Endothelial cell of hepatic sinusoid (primary cell): ENCODE measurements at regions not wholly inside any gene's neighbourhood (a gene's known extent, or its start where the extent isn't known, plus 50 kb on each side); places are given as distances from the start of the nearest gene placed in this dataset.
"Not testable (repeated sequence)": the region's sequence is repeated elsewhere in the genome, so short reads cannot be mapped to it uniquely, and the experiment has no call there.

Experiments used
- in situ Hi-C: cut with HindIII; loops from 2 replicates; pipeline ENCODE4 v1.10.0; 2017; ENCODE audit warnings: low sequenced_read_pairs

DNA sequence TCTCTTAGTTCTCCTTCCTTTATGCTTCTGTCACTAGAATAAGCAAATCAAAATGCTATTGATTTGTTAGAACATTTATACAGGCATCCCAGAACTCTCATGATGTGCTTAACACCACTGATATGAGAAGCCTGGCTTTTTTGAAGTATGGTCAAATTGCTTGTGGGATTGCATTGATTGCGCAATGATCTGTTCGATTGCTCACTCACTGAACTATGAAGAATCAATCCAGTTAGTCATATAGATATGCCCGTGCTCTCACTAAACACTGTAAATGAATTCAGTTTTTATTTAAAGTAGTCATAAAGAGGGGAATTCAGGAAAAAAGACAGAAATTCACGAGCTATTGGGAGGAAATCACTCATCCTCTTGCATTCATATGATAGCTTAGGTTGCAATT lies 1237.8 kb downstream of the SUCLG1 start:
- in situ Hi-C loops = no loop called here

DNA sequence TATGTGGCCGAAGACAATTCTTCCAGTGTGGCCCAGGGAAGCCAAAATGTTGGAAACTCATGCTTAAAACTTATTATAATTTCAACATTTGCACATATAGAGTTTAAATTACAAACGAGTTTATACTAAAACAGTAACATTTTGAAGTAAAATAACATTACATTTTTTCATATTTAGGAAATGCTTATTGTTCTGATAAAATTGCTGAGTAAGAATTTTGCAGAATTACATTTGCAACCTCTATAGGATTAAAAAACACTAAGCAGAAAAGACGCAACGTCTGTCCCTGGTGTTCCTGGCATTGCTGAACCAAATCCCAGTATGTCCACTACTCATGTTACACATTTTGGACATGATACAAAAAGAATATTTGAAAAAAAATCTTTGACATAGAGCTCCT lies 1241.2 kb downstream of the SUCLG1 start:
- in situ Hi-C loops = no loop called here

DNA sequence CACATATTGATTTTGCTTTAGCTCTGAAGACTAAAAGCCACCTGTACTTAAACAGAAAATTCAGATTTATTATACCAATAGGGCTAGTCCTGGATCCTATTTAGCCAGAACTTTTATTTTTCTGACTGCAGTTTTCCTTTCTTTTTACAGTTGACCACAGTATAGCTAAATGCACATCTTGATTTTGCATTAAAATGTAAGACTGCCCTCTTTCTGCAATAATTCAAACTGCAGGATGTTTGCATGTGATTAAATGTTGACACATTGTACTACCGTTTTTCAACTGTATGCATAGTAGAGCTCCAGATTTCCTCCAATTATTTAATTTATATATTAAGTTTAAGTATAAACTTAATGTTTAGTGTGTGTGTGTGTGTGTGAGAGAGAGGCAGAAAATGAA lies 1262.9 kb downstream of the SUCLG1 start:
- in situ Hi-C loops = no loop called here

DNA sequence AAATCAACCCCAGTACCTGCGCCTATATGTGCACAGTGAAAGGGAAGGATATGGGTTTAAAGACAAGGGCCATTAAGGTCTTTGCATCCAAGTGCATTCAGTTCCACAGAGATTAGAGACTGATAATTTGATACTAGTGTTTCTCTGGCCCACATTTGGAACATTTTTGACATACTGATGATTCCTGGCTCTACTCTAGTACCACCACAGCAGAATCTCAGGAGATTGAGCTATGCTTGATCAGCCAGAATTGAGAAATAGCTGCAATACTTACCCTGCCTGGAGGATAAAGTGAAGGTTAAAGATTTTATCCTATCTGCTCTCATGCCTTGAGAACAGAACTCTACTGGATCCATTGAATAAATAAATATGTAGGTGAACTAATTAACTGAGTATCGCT lies 1267.8 kb downstream of the SUCLG1 start:
- in situ Hi-C loops = no loop called here

DNA sequence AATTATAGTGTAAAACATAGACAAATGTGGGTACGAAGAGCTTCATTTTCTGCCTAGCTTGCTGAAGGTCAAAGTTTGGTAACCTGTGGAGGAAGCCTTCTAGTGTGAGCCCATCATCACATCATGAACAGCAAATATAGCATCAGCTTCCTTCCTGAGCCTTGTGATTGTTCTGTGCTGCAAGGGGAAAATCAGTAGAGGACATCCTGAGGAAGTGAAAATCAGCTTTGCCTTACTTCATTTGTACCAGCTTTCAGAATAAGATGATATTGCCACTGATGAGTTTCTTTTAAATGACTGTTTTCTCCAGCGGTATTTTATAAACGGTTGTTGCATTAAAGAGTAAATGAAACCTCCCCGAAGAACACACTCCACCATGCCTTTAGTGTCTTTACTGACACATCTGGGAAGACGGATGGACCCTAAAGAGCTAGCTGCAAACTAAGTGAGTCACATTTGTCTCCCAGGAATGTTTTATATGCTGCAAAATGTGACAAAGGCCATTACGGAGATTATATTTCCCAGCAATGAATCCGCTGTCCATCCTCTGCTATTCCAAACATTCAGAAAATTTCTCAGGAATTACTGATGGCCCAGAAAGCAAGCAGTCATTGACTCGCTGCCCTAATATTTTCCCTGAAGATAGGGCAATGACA lies 1272.8 kb downstream of the SUCLG1 start:
- in situ Hi-C loops = no loop called here

DNA sequence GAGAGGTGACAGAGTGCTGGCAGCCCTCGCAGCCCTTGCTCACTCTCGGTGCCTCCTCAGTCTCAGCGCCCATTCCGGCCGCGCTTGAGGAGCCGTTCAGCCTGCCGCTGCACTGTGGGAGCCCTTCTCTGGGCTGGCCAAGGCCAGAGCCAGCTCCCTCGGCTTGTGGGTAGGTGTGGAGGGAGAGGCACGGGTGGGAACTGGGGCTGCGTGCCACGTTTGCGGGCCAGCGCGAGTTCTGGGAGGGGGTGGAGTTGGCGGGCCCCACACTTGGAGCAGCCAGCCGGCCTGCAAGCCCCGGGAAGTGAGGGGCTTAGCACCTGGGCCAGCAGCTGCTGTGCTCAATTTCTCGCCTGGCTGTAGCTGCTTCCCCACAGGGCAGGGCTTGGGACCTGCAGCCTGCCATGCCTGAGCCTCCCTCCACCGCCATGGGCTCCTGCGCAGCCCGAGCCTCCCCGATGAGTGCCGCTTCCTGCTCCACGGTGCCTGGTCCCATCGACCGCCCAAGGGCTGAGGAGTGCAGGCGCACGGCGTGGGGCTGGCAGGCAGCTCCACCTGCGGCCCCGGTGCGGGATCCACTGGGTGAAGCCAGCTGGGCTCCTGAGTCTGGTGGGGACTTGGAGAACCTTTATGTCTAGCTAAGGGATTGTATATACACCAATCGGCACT lies 1278.1 kb downstream of the SUCLG1 start:
- in situ Hi-C loops = not testable (repeated sequence)

DNA sequence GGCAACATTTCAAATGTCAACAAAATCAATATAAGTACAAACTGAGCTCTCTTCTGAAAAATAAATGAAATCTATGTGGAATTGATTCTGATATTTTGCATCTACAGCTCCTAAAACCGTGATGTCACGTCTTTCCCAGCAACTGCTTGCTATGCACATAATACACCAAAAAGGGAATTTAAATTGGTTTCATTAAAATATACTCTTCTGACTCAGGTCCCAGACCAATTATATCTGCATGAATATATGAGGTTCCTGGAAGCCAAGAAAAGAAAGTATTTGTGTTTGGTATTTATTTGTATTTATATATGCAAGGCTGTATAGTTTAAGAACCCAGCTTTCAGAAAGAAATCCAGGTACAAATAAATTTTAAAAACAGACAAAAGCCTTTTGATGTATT lies 1282.5 kb downstream of the SUCLG1 start:
- in situ Hi-C loops = no loop called here

DNA sequence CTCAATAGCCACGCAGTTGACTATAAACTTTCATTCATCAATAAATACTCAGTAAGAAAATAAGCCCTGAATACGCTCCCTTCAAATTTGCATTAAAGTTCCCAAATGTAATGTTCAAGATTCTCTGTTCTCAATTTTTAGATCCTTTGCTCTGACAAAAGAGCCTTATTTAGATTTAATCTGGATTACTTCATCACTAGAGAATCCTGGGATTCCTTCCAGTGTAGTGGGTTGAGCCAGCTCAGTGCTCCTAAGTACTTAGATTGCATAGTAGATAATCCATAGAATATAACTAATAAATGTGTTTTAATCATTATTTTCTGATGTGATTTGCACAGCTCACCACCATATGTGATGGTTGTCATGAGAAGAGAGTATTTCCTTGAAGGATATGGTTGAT lies 1286.2 kb downstream of the SUCLG1 start:
- in situ Hi-C loops = no loop called here

DNA sequence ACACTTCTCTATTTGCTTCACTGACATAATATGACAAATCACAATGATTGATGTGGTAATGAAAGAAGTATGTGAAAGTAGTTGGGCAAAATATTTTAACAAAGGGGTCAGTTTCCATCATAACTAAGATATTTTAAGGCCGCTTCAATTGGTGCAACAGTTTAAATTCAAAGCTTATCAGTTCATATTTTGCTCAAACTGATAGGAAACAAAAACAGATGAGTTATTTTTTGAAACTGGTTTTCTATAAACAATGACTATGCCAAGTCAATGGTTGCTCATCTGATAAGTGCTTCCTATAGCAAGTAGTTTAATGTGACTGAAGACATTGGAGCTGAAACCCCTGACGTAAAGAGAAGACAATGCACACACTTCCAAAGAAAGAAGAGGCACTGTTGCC lies 1290.7 kb downstream of the SUCLG1 start:
- in situ Hi-C loops = no loop called here

DNA sequence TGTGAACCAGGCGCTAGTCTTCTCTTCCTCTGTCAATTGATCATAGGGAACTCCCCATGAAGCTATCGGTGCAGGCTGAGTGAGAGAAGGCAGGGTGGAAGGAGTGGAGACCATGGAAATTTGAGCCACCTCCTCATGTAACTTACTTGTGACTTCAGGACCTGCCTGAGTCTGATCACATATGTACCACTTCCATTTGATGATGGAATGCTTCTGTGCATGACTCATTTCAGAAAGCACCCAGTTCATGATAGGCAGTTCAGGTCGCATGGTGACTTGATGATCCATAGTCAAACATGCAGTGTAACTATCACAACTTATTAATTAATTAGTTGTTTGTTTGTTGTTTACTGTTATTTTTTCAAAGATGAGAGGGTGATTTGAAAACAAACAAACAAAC lies 1296.7 kb downstream of the SUCLG1 start:
- in situ Hi-C loops = no loop called here

DNA sequence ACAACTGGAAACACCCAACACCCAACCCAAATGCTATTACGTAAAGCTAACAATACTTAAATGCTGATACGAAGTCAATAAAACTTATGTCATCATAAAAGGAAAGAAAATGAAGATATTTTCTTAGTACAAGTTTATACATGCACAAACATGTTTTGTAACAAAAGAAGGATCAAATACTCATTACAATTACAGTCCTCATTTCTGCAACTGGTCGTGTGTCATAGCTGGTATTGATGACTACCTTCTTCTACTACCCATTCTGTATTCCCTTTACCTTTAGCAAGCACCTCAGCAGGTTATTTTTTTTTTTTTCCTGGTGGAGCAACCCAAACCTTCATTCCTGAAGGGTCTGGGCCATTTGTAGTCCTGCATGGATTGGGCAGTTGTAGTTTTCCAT lies 1298.5 kb downstream of the SUCLG1 start:
- in situ Hi-C loops = no loop called here

DNA sequence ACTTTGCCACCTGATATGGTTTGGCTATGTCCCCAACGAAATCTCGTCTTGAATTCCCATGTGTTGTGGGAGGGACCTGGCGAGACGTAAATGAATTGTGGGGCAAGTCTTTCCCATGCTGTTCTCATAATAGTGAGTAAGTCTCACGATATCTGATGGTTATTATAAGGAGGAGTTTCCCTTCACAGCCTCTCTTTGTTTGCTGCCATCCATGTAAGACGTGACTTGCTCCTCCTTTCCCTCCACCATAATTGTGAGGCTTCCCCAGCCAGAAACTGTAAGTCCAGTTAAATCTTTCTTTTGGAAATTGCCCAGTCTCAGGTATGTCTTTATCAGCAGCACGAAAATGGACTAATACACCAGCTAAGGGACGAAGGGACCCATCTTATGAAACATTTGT lies 1303.3 kb downstream of the SUCLG1 start:
- in situ Hi-C loops = no loop called here

DNA sequence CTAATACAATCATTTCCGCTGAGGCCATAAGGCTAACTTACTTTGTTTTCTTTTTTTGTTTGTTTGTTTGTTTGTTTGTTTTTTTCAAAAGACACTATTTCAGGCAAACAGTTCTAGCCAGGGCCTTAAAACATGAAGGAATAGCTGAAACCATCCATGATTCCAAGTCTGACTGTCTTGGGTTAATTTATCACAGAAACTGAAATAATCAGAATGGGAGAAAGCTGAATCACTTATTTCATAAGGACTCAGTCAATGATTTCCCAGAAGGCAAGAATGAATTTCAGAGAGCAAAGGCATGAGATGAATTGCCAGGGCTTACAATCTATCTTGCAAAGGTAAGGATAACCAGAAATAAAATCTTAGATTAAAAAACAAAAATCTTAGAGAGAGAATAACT lies 1315.1 kb downstream of the SUCLG1 start:
- in situ Hi-C loops = no loop called here

DNA sequence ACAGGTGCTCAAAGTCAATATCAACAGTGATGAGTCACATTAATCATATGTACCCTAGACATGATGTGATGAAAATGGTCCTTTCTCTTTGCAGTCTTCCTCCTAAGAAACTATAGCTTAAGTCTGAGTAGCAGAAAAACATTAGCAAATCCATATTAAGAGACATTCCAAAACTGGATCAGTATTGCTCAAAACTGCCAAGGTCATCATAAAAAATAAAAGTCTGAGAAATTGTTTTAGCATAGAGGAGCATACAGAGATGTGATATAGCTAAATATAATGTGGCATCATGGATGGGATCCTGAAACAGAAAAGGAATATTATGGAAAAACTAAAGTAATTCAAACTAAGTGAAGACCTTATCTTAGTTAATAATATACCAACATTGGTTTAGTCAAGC lies 1316.1 kb downstream of the SUCLG1 start:
- in situ Hi-C loops = no loop called here

DNA sequence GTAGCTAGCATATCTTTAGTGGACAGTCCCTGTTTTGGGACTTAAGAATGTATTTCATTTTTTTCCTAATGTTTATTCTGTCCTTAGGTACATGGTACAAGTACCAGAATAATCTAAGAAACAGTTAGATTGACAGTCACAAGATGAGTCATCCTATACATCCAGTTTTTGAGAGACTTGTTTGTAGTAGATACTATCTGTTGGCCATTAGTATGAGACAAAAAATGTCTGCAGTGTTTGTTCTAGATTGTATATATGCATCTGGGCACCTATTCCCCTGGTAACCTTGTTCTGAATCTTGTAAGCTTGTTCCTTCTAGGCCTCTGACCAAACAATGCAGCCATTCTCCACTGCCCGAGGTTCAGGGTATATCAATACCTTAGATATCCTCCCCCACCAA lies 1343.5 kb downstream of the SUCLG1 start:
- in situ Hi-C loops = no loop called here

DNA sequence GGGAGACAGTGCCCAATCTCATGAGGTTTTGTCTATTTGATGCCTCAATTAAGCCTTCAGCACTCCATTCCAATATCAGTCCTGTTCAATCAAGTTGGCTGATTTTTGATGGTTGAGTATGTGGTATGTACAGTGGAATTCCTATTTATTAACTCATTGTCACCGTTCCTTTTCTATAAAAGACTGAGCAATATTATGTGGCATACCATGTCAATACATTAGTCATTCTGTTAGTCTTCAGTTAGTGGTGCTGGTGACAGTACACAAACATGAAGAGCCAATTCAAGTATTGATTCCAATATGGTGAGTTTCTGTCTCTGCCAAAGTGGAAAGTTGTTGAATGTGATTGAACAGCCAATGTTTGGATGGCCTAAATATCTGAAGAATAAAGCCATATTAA lies 1343.9 kb downstream of the SUCLG1 start:
- in situ Hi-C loops = no loop called here

DNA sequence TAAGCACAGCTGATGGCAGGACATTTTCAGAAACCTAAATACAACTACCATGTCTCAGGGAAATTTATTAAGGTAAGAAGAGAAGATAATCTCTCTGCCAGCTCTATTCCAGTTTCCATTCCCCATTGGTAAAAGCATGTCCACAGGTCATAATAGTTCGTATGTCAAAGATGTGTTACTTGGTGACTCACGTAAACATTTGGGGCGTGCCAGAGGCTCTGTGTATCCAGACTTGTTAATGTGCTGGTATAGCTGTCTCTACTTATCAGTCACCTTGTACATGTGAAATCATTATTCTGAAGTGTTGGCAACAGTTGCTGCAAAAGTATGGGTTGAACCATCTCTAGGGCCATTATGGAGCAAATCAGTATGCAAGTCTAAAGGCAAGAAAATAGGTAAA lies 1345.1 kb downstream of the SUCLG1 start:
- in situ Hi-C loops = no loop called here

DNA sequence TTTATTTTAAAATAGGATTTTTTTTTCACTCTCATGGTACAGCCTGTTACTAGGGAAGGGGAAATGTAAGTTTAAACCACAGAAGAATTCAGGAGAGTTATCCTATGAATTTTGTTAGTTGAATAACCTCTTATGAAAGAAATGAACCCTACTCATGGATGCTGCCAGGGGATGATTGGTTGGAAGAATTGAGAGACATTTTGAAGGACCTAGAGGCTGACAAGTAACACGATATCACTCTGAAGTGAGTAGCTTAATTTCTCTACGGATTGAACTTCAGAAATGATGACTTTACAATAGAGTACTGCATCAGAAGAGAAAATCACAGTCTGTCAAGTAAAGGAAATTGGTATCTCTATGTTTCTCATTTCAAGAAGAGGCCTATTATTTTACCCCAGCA lies 1346.2 kb downstream of the SUCLG1 start:
- in situ Hi-C loops = no loop called here

DNA sequence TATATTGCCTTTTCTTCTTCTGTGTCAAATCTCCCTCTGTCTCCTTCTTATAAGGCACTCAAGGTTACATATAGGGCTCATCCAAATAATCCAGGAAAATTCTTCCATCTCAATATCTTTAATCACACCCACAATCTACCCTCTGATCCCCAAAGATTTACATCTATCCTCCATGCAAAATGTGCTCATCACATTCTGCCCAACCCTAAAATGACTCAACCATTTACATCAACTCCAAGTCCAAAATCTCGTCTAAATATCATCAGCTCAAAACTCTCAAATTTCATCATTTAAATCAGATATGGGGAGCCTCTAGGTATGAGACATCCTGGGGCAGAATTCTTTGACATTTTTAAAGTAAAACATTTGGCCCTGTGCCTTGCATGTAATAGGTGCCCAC lies 1349.8 kb downstream of the SUCLG1 start:
- in situ Hi-C loops = no loop called here

DNA sequence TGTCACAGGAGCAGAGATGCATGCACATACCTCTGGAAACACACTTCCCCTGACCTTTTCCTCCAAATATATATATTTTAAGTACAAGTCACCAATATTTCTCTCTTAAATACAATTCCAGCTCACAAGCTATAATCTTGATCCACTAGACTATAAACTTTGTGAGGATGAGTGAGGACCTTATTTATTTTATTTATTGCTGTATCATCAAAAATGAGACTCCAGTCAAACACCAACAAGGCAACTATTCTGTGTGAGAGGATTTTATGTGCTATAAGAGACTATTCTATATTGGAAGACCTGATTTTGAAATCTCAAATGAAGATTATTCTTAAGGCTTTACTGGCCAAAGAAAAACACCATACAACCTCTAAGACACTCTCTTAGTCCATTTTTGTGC lies 1352.2 kb downstream of the SUCLG1 start:
- in situ Hi-C loops = no loop called here

DNA sequence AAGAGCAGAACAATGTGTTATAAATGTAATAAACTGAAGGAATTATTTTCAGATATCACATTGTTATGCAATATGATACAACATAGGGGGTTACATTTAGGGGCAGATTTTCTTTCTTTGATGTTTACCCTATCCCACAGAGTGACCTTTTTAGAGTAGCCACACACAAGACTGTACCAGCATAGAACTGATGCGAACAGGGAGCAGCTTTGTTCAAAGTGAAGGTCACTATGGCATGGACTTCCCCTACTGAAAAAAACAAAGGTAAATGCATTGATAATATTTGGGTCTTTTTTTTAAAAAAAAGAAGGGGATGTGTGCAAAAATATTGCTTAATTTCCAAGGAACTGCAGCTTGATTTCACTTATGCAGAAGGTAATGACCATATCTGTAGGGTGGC lies 1354.9 kb downstream of the SUCLG1 start:
- in situ Hi-C loops = no loop called here

DNA sequence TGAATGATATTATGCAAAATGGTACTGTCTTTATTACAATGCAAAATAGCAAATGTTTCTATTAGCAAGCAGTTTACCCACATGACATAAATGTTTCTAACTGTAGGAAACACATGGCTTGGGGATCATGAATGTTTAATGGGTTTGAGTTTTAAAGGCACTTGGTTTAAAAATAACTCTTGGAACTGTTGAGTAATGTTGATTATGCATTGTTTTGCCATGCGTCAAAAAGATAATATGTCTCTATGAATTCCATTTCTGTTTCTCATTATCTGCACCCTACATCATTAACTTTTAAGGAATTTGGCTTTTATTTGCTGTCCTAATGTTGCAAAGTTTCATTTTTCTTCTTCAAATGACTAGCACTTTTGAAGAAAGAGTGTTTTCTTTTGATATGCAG lies 1355.5 kb downstream of the SUCLG1 start:
- in situ Hi-C loops = no loop called here

DNA sequence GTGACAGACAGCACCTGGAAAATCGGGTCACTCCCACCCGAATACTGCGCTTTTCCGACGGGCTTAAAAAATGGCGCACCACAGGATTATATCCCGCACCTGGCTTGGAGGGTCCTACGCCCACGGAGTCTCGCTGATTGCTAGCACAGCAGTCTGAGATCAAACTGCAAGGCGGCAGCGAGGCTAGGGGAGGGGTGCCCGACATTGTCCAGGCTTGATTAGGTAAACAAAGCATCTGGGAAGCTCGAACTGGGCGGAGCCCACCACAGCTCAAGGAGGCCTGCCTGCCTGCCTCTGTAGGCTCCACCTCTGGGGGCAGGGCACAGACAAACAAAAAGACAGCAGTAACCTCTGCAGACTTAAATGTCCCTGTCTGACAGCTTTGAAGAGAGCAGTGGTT lies 1370.0 kb downstream of the SUCLG1 start:
- in situ Hi-C loops = not testable (repeated sequence)
